HG03342 (cell line): ENCODE measurements at regions not wholly inside any gene's neighbourhood (a gene's known extent, or its start where the extent isn't known, plus 50 kb on each side); places are given as distances from the start of the nearest gene placed in this dataset.
"Not testable (repeated sequence)": the region's sequence is repeated elsewhere in the genome, so short reads cannot be mapped to it uniquely, and the experiment has no call there.

Experiments used
- ATAC-seq: cut with Tn5 transposase; IDR thresholded peaks from one replicate; pipeline ENCODE4 v1.9.1; 2021; ENCODE audit warnings: mild to moderate bottlenecking, moderate library complexity; ENCODE audit not compliant: unreplicated experiment

DNA sequence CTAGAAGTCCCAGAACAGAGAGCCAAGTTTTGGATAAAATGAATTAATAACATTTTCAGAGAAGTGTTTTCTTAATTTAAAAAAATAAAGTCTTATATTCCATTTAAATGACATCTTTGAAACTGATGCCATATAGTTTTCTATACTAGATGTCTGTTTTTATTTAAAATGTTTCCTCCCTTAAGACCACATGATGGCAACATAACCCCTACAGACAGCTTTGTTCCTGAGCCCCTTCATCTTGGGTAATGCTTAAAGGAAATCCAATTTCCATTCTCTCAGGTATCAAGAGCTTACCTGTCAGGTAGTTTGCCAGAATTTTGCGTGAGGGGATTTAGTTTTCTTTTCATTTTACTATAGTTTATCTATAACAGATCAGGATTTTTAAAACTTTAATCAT lies 181.4 kb upstream of the UGT8 start:
- no peak for ATAC-seq

GRCh38 chr4:114420069-114420468 lies 178.5 kb upstream of the UGT8 start:
- ATAC-seq = no peak

GRCh38 chr4:114423582-114423981 lies 175.0 kb upstream of the UGT8 start:
- peak; percentile 98 for ATAC-seq

DNA sequence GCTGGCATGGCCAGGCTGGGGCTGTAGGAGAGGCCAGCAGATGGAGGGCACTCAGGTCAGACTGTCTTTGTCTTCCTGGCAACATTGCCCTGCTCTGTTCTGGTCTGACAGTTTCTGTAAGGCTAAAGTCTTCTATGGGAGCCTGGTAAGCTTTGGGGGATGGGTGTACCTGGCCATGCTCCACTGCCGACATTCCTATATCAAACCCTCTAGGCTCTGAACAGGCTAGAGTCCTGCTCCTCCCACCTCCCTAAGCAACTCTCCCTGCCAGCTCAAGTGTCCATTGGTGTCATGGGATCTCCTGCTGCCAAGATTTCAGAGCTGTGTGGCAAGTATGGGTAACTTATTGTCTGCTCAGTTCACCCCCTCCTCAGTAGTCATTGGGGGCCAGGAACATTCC lies 163.5 kb upstream of the UGT8 start:
- no peak for ATAC-seq

DNA sequence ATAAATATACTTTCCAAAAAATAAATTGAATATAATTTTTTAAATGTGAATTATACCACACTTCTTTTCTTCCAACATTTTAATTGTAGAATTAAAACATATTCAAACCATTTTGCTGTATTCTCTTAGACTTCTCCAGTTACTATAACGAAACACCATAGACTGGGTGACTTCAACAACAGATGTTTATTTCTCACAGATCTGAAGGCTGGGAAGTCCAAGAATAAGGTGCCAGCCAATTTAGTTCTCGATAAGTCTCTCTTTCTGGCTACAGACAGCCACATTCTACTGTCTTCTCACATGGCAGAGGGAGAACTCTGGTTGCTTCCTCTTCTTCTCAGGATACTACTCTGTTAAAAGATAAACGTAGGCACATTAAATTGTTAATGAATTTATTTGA lies 155.8 kb upstream of the UGT8 start:
- no peak for ATAC-seq

- no peak for ATAC-seq
Observed at GRCh38 chr4:114444211-114444610, 154.4 kb upstream of the UGT8 start.

- ATAC-seq = not testable (repeated sequence)
Observed at GRCh38 chr4:114447963-114448516, 150.6 kb upstream of the UGT8 start.

- ATAC-seq = no peak
Observed at GRCh38 chr4:114458728-114459127, 139.9 kb upstream of the UGT8 start.

- no peak for ATAC-seq
Observed at GRCh38 chr4:114464726-114465272, 133.8 kb upstream of the UGT8 start.

- ATAC-seq = no peak
Observed at GRCh38 chr4:114465766-114466165, 132.8 kb upstream of the UGT8 start.

DNA sequence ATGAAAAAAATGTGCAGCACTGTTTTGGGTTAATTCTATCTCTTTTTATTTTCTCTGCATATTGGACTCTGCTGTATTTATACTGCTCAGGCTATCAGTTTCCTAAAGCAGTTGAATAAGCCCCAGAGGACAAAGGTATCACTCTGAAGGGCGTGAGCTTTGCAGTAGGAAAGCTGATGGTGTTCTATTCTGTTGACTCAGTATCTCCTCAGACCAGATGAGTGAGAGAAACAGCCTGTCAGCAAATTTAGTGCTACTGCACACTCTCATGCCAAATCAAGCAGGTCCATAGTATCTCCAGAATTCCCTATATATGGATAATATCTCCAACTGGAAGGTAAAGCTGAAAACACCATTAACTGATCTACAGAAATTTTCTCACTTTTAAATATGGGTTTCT lies 132.3 kb upstream of the UGT8 start:
- no peak for ATAC-seq

DNA sequence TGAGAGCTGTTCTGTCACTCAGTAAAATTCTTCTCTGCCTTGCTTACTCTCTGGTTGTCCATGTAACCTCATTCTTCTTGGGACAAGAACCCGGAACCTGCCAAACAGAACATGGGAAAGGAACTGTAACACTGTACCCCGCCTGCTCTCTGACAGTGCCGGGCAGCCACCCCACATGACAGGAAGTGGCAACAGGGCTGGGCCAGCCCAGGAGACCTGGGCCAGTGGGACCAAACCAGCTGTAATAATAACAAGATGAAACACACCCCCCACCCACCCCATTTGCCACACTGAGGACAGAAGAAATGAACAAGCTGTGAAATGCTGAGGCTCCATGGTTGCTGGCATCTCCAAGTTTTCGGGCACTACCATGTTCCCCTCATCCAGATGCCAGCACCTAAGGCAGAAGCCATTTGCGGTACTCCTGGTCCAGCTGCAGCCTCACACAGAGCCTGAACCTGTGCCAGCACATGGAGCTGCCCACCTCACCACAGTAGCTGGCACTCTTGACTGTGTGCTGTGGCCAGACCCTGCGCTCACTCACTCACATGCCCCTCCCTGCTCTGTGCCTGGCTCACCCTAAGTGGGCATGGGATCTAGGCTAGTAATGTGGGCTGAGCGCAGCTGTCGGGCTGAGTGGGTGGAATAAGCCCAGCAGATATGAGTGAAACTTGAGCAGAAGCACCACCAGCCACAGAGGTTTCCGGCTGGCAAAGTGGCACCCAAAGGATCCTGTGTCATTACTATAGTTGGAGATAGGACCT lies 126.2 kb upstream of the UGT8 start:
- no peak for ATAC-seq

DNA sequence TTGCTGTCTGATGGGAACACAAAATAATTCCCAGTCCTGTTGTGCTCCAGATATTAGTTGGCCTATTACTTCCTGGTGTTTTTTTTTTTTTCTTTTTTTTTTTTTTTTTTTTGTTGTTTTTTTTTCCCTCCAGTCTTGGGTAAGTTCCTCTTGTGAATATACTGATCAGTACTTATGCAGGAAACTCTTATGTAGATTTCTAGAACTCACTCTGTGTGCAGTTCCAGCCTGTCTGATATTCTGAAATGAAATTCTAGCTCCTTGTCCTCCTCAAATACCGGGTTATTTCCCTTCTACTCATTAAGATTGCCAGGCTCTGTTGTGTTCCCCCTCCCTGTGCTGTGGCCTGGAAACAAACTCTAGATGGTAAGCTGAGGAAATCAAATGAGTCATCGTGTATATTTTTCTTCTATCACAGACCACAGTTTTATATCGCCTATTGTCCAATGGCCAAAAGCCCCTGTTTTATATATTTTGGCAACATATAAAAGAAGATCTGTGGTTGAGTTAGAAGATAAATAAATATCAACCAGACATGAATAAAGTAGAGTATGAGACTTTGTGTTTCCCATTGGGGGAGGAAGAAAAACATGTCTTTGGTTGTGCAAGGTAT lies 124.3 kb upstream of the UGT8 start:
- ATAC-seq = no peak

- no peak for ATAC-seq
Observed at GRCh38 chr4:114476310-114476709, 122.3 kb upstream of the UGT8 start.

DNA sequence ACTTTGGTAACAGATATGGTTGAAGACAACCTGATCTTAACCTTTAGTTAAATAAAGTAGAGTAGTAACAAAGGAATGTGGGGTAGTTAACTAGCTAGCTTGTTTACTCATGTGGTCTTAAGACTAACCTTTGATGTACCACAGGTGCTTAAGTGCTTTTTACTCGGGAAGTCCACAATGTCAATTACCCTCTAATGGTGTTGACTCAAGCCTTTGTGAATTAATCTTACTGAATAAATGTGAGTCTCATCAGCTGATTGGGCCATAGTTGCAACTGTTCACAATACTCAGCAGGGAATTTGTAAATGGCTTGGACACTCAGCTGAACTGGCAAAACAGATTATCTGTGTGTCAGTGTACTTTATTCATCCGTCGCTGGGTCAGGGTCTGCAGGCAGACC lies 119.0 kb upstream of the UGT8 start:
- no peak for ATAC-seq

DNA sequence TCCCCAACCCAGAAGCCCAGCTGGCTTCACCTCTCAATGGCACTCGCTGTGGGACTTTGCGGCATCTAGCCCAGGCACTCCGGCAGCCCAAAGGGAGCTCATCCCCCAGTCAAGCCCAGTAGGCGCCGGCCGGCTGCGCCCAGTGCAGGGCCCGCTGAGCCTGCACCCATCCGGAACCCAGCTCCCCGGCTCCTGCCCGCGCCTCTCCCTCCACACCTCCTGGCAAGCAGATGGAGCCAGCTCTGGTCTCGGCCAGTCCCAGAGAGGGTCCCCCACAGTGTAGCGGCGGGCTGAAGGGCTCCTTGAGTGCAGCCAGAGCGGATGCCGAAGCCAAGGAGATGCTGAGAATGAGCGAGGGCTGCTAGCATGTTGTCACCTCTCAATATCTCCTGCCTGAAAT lies 116.8 kb upstream of the UGT8 start:
- no peak for ATAC-seq

GRCh38 chr4:114487101-114487500 lies 111.5 kb upstream of the UGT8 start:
- ATAC-seq = no peak

- no peak for ATAC-seq
Observed at GRCh38 chr4:114488301-114488982, 110.2 kb upstream of the UGT8 start.

DNA sequence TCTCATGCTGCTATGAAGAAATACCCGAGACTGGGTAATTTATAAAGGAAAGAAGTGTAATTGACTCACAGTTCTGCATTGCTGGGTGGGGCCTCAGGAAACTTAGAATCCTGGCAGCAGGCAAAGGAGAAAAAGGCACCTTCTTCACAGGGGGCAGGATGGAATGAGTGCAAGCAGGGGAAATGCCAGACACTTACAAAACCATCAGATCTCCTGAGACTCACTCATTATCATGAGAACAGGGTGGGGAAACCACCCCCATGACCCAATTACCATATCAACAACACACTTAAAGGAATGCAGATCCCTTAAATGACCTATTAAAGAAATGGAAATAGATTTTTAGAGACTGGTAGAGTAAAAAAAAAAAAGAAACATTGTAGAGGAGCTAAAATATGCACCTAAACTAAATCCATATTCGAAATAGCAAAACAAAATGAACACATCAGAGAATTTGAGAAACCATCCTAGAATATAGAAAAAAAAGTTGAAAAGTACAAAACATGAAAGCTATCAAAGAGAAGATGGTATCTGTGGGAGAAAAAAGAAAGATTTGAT lies 104.3 kb upstream of the UGT8 start:
- no peak for ATAC-seq

DNA sequence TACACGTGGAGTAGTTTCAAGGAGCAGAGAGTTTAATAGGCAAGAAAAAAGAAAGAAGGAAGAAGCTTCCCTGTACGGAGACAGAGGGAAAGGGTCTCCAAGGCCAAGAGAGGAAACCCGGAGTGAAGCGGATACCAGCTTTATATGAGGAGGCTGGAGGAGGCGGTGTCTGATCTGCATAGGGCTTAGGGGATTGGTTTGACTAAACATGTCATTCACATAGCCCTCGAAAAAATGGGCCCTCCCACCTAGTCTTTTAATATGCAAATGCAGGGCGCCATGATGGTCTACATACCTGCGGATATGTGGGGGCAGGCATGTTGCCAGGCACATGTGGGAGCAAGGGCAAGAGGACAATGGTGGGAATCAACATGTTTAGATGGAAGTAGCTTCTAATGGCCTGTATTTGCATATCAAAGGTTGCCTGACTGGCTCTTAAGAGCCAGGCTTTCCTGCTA lies 103.1 kb upstream of the UGT8 start:
- no peak for ATAC-seq

DNA sequence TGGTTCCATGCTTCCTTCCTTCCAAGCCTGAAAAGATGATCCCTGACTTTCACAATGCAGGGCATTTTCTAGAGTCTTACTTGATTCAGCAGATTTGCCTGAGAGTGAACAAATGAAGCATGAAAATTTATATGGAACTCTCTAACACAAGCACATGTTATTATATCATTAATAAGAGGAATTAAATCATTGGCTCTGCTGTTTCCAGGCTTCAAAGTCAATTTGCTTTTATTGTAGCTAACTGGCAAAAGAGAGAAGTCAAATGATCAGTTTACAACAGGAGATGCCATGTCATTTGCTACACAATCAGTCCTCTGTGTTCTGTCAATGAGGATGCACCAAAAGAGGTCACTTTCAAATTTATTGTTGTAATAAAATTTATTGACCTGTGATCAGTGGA lies 101.5 kb upstream of the UGT8 start:
- no peak for ATAC-seq
